ENCODE measurements at regions not wholly inside any gene's neighbourhood (a gene's known extent, or its start where the extent isn't known, plus 50 kb on each side); places are given as distances from the start of the nearest gene placed in this dataset.

- CTCF ChIA-PET, result no interaction called here
These were observed 69.6 kb upstream of the CCDC167 start for GRCh38 chr6:37569317-37569716.

GRCh38 chr6:37566950-37567349 is 67.3 kb upstream of the CCDC167 start:
- TF ChIP-seq SIN3A (IDR thresholded peaks at IDR 0.05; ENCODE audit: borderline replicate concordance, insufficient read depth, low read depth, low read length), result no peak
- TF ChIP-seq REST (IDR thresholded peaks at IDR 0.05; ENCODE audit: insufficient read depth in 1 of 2, low read depth in 2 of 2, low read length in 1 of 2), result no peak
- CTCF ChIA-PET, result no interaction called here
- Histone ChIP-seq H3K27me3 (ENCODE audit: control insufficient read depth, insufficient read depth, low read length) (no peaks in the 10 kb centered on the region), H3K9me3 (ENCODE audit: control insufficient read depth, insufficient read depth, low read depth, low read length) (no peaks in the 10 kb centered on the region), H3K27ac (ENCODE audit: low read length) (peak overlapping the region; percentile 77), H3K36me3 (ENCODE audit: control insufficient read depth, insufficient read depth, low read length) (no peaks in the 10 kb centered on the region), H3K4me3 (ENCODE audit: low read depth in 2 of 2, low read length in 2 of 2) (no peak overlapping the region), H3K4me1 (ENCODE audit: control insufficient read depth, insufficient read depth, low read length) (peaks cover 39% of the 10 kb centered on the region)
- BruUV-seq (replicated peaks), result no TSS peak
- intact Hi-C loops (cut with micrococcal nuclease; ENCODE audit: unreplicated experiment) (loop anchor here (2.0 to 10.0 kb wide), 3 partner anchors 82 to 928 kb away; partner anchors contain the start of gene MDGA1), in situ Hi-C loops (cut with HindIII; ENCODE audit: low pct_unique_long_range_greater_than_20kb, low sequenced_read_pairs) (no loop called here)
- ATAC-seq (no peak), DNase-seq (ENCODE audit: low read depth, low spot score) (no peak)
- POLR2A ChIA-PET, result no interaction called here

More at GRCh38 chr6:37569317-37569716, 69.6 kb upstream of the CCDC167 start:
- in situ Hi-C loops (cut with HindIII; ENCODE audit: low pct_unique_long_range_greater_than_20kb, low sequenced_read_pairs) (no loop called here), intact Hi-C loops (cut with micrococcal nuclease; ENCODE audit: unreplicated experiment) (loop anchor here (10.0 kb wide), 2 partner anchors 125 to 925 kb away; partner anchors contain the start of gene MDGA1)
- no peak for TF ChIP-seq SIN3A (IDR thresholded peaks at IDR 0.05; ENCODE audit: borderline replicate concordance, insufficient read depth, low read depth, low read length)
- TF ChIP-seq TCF7L2 (IDR thresholded peaks at IDR 0.05; ENCODE audit: low read depth, low read length), result no peak
- no peak for TF ChIP-seq CTCF (IDR thresholded peaks at IDR 0.05)
- TF ChIP-seq POLR2AphosphoS5 (IDR thresholded peaks at IDR 0.05; ENCODE audit: low read depth, low read length), result no peak
- TF ChIP-seq REST (IDR thresholded peaks at IDR 0.05; ENCODE audit: insufficient read depth in 1 of 2, low read depth in 2 of 2, low read length in 1 of 2), result no peak
- peaks cover 27% of the 10 kb centered on the region for H3K4me1 ChIP-seq (ENCODE audit: control insufficient read depth, insufficient read depth, low read length)
- H3K27me3 ChIP-seq (ENCODE audit: control insufficient read depth, insufficient read depth, low read length), result no peaks in the 10 kb centered on the region
- no peak overlapping the region for H3K4me3 ChIP-seq (ENCODE audit: low read depth in 2 of 2, low read length in 2 of 2)
- POLR2A ChIA-PET, result no interaction called here
- DNase-seq (ENCODE audit: low read depth, low spot score), result no peak
- H3K9me3 ChIP-seq (ENCODE audit: control insufficient read depth, insufficient read depth, low read depth, low read length), result no peaks in the 10 kb centered on the region
- H3K36me3 ChIP-seq (ENCODE audit: control insufficient read depth, insufficient read depth, low read length), result no peaks in the 10 kb centered on the region
- BruUV-seq (replicated peaks), result no TSS peak
- ATAC-seq, result no peak
- peak overlapping the region; percentile 48; the same call in 1 of the 2 replicates for H3K27ac ChIP-seq (ENCODE audit: low read length)

Measured in Panc1 (cell line).